ENCODE measurements at regions not wholly inside any gene's neighbourhood (a gene's known extent, or its start where the extent isn't known, plus 50 kb on each side); places are given as distances from the start of the nearest gene placed in this dataset.
"Not testable (repeated sequence)": the region's sequence is repeated elsewhere in the genome, so short reads cannot be mapped to it uniquely, and the experiment has no call there.

GRCh38 chr1:239107676-239108075, 278.7 kb upstream of the CHRM3 start:
- ATAC-seq, result no peak
- Histone ChIP-seq H3K4me3 (no peak overlapping the region), H3K9me3 (no peaks in the 10 kb centered on the region), H3K27ac (no peak overlapping the region), H3K36me3 (no peaks in the 10 kb centered on the region), H3K4me1 (no peaks in the 10 kb centered on the region), H3K27me3 (no peaks in the 10 kb centered on the region)
- TF ChIP-seq POLR2A (IDR thresholded peaks at IDR 0.05) (no peak), EP300 (IDR thresholded peaks at IDR 0.05) (no peak), POLR2AphosphoS5 (IDR thresholded peaks at IDR 0.05) (no peak), CTCF (IDR thresholded peaks at IDR 0.05) (no peak)
- WGBS, 2 donors (ENCODE audit: low coverage in 1 of 2), result 83 to 88% methylated on average over 2 to 7 of the region's 7 CpGs

DNA sequence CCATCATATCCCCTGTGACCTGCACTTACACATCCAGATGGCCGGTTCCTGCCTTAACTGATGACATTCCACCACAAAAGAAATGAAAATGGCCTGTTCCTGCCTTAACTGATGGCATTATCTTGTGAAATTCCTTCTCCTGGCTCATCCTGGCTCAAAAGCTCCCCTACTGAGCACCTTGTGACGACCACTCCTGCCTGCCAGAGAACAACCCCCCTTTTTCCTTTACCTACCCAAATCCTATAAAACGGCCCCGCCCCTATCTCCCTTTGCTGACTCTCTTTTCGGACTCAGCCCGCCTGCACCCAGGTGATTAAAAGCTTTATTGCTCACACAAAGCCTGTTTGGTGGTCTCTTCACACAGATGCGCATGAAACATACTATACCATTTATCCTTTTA, 279.7 kb upstream of the CHRM3 start:
- H3K4me1 ChIP-seq, ATAC-seq, H3K27ac ChIP-seq, H3K9me3 ChIP-seq, H3K27me3 ChIP-seq, H3K36me3 ChIP-seq, H3K4me3 ChIP-seq: not testable (repeated sequence)
- 74 to 95% methylated on average over 4 to 7 of the region's 7 CpGs for WGBS, 2 donors (ENCODE audit: low coverage in 1 of 2)

DNA sequence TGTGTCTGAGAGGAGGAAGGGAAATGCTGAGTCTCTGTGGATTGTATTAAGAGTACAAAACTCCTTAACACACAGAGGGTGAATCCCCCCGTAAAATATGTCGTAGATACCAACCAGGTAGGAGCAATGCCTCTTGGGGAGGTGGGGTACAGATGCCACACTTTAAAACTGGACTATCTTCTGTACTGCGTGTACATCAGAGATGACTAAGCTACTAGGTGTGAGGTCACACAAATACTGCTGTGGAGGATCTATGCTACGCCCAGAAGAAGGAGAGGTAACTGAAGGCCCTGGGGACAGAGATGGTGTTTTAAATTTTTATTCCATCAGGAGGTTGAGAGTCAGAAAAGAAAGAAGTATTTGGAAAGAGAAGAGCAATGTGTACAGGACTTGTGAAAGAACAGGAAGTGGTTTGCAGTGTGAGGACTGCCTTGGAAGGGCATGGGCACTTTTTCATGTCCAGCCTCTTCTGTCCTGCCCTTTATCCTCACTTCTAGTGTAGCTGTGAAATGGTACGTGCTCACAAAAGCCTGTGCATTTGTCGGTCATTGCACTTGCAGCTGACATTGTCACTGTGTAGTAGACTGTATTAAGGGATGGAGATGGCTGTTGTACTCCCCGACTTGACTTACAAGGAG, 287.8 kb upstream of the CHRM3 start:
- no peak for ATAC-seq
- Histone ChIP-seq H3K9me3 (no peaks in the 10 kb centered on the region), H3K27ac (no peak overlapping the region), H3K4me1 (no peaks in the 10 kb centered on the region), H3K27me3 (no peaks in the 10 kb centered on the region), H3K36me3 (no peaks in the 10 kb centered on the region), H3K4me3 (no peak overlapping the region)
- 80 to 100% methylated on average over 4 to 6 of the region's 7 CpGs for WGBS, 2 donors (ENCODE audit: low coverage in 1 of 2)
- no peak for TF ChIP-seq POLR2AphosphoS5 (IDR thresholded peaks at IDR 0.05)
- no peak for TF ChIP-seq CTCF (IDR thresholded peaks at IDR 0.05)
- no peak for TF ChIP-seq POLR2A (IDR thresholded peaks at IDR 0.05)
- TF ChIP-seq EP300 (IDR thresholded peaks at IDR 0.05), result no peak

GRCh38 chr1:239091537-239091936, 294.8 kb upstream of the CHRM3 start:
- ATAC-seq, result no peak
- Histone ChIP-seq H3K27me3 (no peaks in the 10 kb centered on the region), H3K4me1 (no peaks in the 10 kb centered on the region), H3K9me3 (no peaks in the 10 kb centered on the region), H3K4me3 (no peak overlapping the region), H3K36me3 (no peaks in the 10 kb centered on the region), H3K27ac (no peak overlapping the region)
- TF ChIP-seq POLR2AphosphoS5 (IDR thresholded peaks at IDR 0.05), result no peak
- TF ChIP-seq EP300 (IDR thresholded peaks at IDR 0.05), result no peak
- no peak for TF ChIP-seq CTCF (IDR thresholded peaks at IDR 0.05)
- no peak for TF ChIP-seq POLR2A (IDR thresholded peaks at IDR 0.05)
- 39 to 61% methylated on average over 3 of the region's 3 CpGs for WGBS, 2 donors (ENCODE audit: low coverage in 1 of 2)

DNA sequence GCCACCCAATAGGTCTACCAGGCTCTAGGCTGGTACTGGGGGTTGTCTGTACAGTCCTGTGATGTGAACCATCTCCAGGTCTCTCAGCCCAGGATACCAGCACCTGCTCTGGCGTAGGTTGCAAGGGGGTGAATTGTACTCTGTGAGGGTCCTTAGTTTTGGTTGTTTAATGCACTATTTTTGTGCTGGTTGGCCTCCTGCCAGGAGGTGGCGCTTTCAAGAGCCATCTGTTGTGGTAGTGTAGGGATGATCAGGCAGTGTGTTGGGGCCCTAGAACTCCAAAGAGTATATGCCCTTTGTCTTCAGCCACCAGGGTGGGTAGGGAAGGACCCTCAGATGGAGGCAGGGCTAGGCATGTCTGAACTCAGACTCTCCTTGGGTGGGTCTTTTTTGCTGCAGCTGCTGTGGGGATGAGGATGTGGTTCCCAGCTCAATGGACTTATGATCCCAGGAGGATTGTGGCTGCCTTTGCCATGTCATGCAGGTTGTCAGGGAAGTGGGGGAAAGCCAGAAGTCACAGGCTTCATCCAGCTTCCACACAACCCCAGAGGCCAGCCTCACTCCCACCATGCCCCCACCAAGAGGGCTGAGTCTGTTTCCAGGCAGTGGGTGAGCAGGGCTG, 301.8 kb upstream of the CHRM3 start:
- TF ChIP-seq POLR2A (IDR thresholded peaks at IDR 0.05) (no peak), POLR2AphosphoS5 (IDR thresholded peaks at IDR 0.05) (no peak), CTCF (IDR thresholded peaks at IDR 0.05) (no peak), EP300 (IDR thresholded peaks at IDR 0.05) (no peak)
- no peaks in the 10 kb centered on the region for H3K4me1 ChIP-seq
- H3K9me3 ChIP-seq, result peaks cover 0 to 4% (median 0%) of the 10 kb centered on the region in 3 donors
- no peaks in the 10 kb centered on the region for H3K36me3 ChIP-seq
- no CpG with 5 or more reads among the region's 2 CpGs for WGBS, 2 donors (ENCODE audit: low coverage in 1 of 2)
- no peaks in the 10 kb centered on the region for H3K27me3 ChIP-seq
- H3K27ac ChIP-seq, result no peak overlapping the region
- no peak overlapping the region for H3K4me3 ChIP-seq
- no peak for ATAC-seq

- not testable (repeated sequence) for H3K27me3 ChIP-seq, H3K36me3 ChIP-seq, H3K4me3 ChIP-seq, H3K9me3 ChIP-seq, H3K27ac ChIP-seq, ATAC-seq, H3K4me1 ChIP-seq
- 89 to 100% methylated on average over 3 of the region's 3 CpGs for WGBS, 2 donors (ENCODE audit: low coverage in 1 of 2)
These were observed 304.4 kb upstream of the CHRM3 start for GRCh38 chr1:239081947-239082346.
